Fibroblast of lung (primary cell): ENCODE measurements at regions not wholly inside any gene's neighbourhood (a gene's known extent, or its start where the extent isn't known, plus 50 kb on each side); places are given as distances from the start of the nearest gene placed in this dataset.

Experiments used
- DNase-seq, 2 donors: peaks; one replicate each; pipeline versions ENCODE4 v3.0.0 to v3.0.0-alpha.2; 2010; ENCODE audit warnings: low read depth in 2 of 2
- H2AFZ ChIP-seq: 2 replicates; pipeline ENCODE4 v1.5.1; 2012; ENCODE audit warnings: low read length, control low read depth, inconsistent platforms
- H3K27ac ChIP-seq: 2 replicates; pipeline ENCODE4 v1.5.1; 2011; ENCODE audit warnings: low read length, control low read depth; ENCODE audit not compliant: insufficient read depth
- H3K27me3 ChIP-seq: 2 replicates; pipeline ENCODE4 v1.5.1; 2011; ENCODE audit warnings: mild to moderate bottlenecking, low read length; ENCODE audit not compliant: control insufficient read depth, insufficient read depth
- H3K36me3 ChIP-seq: 2 replicates; pipeline ENCODE4 v1.5.1; 2011; ENCODE audit warnings: low read length; ENCODE audit not compliant: control insufficient read depth, insufficient read depth
- H3K4me1 ChIP-seq: 2 replicates; pipeline ENCODE4 v1.5.1; 2011; ENCODE audit warnings: low read length; ENCODE audit not compliant: control insufficient read depth, insufficient read depth; ENCODE audit errors: extremely low read depth
- H3K4me2 ChIP-seq: 2 replicates; pipeline ENCODE4 v1.5.1; 2011; ENCODE audit warnings: low read length, control low read depth; ENCODE audit not compliant: insufficient read depth; ENCODE audit errors: extremely low read depth
- H3K4me3 ChIP-seq, 4 experiments: fragments of 200-600 bp in 1 of 4; sonication (generic) in 1 of 4; replicated peaks in 1 of 4; 2 replicates each; pipeline ENCODE4 v1.5.1; 2011 to 2016; ENCODE audit warnings: low read length in 4 of 4, low read depth in 3 of 4, mild to moderate bottlenecking in 3 of 4, control low read depth in 2 of 4, inconsistent platforms in 1 of 4, mixed read lengths in 1 of 4; ENCODE audit not compliant: insufficient read depth in 1 of 4; ENCODE audit errors: control extremely low read depth in 1 of 4
- H3K79me2 ChIP-seq: 2 replicates; pipeline ENCODE4 v1.5.1; 2012; ENCODE audit warnings: mild to moderate bottlenecking, low read length, inconsistent platforms; ENCODE audit not compliant: control insufficient read depth, insufficient read depth
- H3K9ac ChIP-seq: 2 replicates; pipeline ENCODE4 v1.5.1; 2011; ENCODE audit warnings: mild to moderate bottlenecking, low read length, control low read depth; ENCODE audit not compliant: insufficient read depth
- H3K9me3 ChIP-seq: 2 replicates; pipeline ENCODE4 v1.5.1; 2012; ENCODE audit warnings: low read depth, low read length; ENCODE audit not compliant: control insufficient read depth, insufficient read depth
- H4K20me1 ChIP-seq: 2 replicates; pipeline ENCODE4 v1.5.1; 2011; ENCODE audit warnings: low read length; ENCODE audit not compliant: control insufficient read depth, insufficient read depth; ENCODE audit errors: extremely low read depth
- EZH2 ChIP-seq: IDR thresholded peaks from 2 replicates; pipeline ENCODE4 v1.5.1; 2012; ENCODE audit warnings: low read length, control low read depth, mild to moderate bottlenecking; ENCODE audit errors: missing control alignments
- TF ChIP-seq, protein P1 (sequence below), 2 donors: IDR thresholded peaks in 1 of 2; conservative IDR thresholded peaks in 1 of 2; 1 replicate in 1 of 2; 2 replicates in 1 of 2; pipeline ENCODE4 v1.5.1; 2011 to 2012; ENCODE audit warnings: low read length in 2 of 2, control low read depth in 1 of 2, inconsistent platforms in 1 of 2, low read depth in 1 of 2, mild to moderate bottlenecking in 1 of 2

DNA sequence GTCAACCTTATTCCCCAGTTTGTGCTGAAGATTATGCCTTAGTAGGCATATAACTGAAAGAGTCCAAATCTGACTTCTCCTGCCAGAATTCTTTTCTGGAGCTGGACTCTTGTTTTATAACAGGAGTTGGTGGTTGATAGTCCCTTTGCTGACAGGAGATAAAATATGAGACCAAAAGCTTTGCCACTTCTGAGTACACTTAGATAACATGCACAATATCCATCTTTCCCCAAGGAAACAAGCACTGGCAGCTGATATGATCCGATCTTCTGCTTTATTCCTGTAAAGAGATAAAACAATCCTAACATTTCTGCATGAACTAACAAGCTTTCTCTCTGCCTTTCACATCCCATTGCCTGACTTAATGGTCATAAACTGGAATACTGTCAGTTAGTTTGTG, 1265.4 kb upstream of the ADGRB3 start:
- DNase-seq: no peak
- Histone ChIP-seq H2AFZ (no peak overlapping the region), H3K9me3 (no peaks in the 10 kb centered on the region), H3K9ac (no peak overlapping the region), H3K79me2 (no peaks in the 10 kb centered on the region), H4K20me1 (no peaks in the 10 kb centered on the region), H3K27ac (no peak overlapping the region), H3K4me2 (no peak overlapping the region), H3K36me3 (no peaks in the 10 kb centered on the region), H3K27me3 (no peaks in the 10 kb centered on the region), H3K4me3 (no peak overlapping the region), H3K4me1 (no peaks in the 10 kb centered on the region)
- TF ChIP-seq, protein P1, sequence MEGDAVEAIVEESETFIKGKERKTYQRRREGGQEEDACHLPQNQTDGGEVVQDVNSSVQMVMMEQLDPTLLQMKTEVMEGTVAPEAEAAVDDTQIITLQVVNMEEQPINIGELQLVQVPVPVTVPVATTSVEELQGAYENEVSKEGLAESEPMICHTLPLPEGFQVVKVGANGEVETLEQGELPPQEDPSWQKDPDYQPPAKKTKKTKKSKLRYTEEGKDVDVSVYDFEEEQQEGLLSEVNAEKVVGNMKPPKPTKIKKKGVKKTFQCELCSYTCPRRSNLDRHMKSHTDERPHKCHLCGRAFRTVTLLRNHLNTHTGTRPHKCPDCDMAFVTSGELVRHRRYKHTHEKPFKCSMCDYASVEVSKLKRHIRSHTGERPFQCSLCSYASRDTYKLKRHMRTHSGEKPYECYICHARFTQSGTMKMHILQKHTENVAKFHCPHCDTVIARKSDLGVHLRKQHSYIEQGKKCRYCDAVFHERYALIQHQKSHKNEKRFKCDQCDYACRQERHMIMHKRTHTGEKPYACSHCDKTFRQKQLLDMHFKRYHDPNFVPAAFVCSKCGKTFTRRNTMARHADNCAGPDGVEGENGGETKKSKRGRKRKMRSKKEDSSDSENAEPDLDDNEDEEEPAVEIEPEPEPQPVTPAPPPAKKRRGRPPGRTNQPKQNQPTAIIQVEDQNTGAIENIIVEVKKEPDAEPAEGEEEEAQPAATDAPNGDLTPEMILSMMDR (conservative IDR thresholded peaks at IDR 0.05 in 1 of 2, IDR thresholded peaks at IDR 0.05 in 1 of 2; ENCODE audit: low read depth in 1 of 2, low read length in 2 of 2): no peak
- no peak for TF ChIP-seq EZH2

DNA sequence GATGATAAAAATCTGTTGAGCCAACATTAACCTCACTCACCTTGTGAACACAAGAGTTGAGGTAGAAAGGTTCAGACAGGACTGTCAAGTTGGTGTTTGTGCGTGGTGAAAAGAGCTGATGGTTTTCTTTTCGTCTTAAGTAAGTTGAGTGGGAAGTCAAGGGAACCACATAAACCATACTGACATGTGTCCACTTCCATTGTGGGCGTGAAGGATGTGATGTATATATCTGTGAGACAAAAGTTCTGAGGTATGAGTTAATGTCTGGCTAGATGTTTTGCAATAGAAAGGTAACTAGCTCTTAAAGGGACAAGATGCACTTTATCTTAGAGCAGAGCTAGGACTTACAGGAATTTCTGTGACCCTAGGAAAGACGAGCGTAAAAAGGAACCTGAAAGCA, 1272.1 kb upstream of the ADGRB3 start:
- Histone ChIP-seq H3K4me2 (no peak overlapping the region), H3K9me3 (no peaks in the 10 kb centered on the region), H4K20me1 (no peaks in the 10 kb centered on the region), H2AFZ (no peak overlapping the region), H3K4me3 (no peak overlapping the region), H3K9ac (no peak overlapping the region), H3K4me1 (no peaks in the 10 kb centered on the region), H3K27ac (no peak overlapping the region), H3K79me2 (no peaks in the 10 kb centered on the region), H3K36me3 (no peaks in the 10 kb centered on the region), H3K27me3 (no peaks in the 10 kb centered on the region)
- TF ChIP-seq, protein P1 (conservative IDR thresholded peaks at IDR 0.05 in 1 of 2, IDR thresholded peaks at IDR 0.05 in 1 of 2; ENCODE audit: low read depth in 1 of 2, low read length in 2 of 2): no peak
- no peak for TF ChIP-seq EZH2
- DNase-seq: no peak

DNA sequence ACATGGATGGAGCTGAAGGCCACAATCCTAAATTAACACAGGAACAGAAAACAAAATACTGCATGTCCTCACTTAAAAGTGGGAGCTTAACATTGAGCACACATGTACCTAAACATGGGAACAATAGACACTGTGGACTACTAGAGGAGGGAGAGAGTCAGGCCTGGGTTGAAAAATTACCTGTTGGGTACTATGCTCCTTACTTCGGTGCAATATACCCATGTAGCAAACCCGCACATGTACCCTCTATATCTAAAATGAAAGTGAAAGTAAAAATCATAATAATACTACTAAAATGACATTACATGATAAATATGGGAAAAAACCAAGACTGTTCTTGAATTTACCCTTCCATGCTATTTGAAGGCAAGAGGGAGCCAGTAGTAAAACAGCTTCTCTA, 1273.8 kb upstream of the ADGRB3 start:
- Histone ChIP-seq H3K9me3 (no peaks in the 10 kb centered on the region), H3K36me3 (no peaks in the 10 kb centered on the region), H3K4me1 (no peaks in the 10 kb centered on the region), H3K4me2 (peak overlapping the region; percentile 35), H2AFZ (peak overlapping the region; percentile 26), H3K27me3 (no peaks in the 10 kb centered on the region), H4K20me1 (no peaks in the 10 kb centered on the region), H3K4me3 (peak overlapping the region in 1 of 4 experiments; percentile 1), H3K9ac (no peak overlapping the region), H3K27ac (no peak overlapping the region), H3K79me2 (no peaks in the 10 kb centered on the region)
- TF ChIP-seq, protein P1 (conservative IDR thresholded peaks at IDR 0.05 in 1 of 2, IDR thresholded peaks at IDR 0.05 in 1 of 2; ENCODE audit: low read depth in 1 of 2, low read length in 2 of 2): no peak
- no peak for TF ChIP-seq EZH2
- DNase-seq: peak in 1 of 2 donors; percentile 6
